ACHN (cell line): ENCODE measurements at regions not wholly inside any gene's neighbourhood (a gene's known extent, or its start where the extent isn't known, plus 50 kb on each side); places are given as distances from the start of the nearest gene placed in this dataset.
"Not testable (repeated sequence)": the region's sequence is repeated elsewhere in the genome, so short reads cannot be mapped to it uniquely, and the experiment has no call there.

ENCODE experiments used
- DNase-seq: peaks from one replicate; pipeline ENCODE4 v3.0.0-alpha.2; 2015
- in situ Hi-C: cut with HindIII; loops from 2 replicates; pipeline ENCODE4 v1.10.0; 2017; ENCODE audit warnings: low sequenced_read_pairs, low pct_ligation_motif_present, low pct_unique_long_range_greater_than_20kb

DNA sequence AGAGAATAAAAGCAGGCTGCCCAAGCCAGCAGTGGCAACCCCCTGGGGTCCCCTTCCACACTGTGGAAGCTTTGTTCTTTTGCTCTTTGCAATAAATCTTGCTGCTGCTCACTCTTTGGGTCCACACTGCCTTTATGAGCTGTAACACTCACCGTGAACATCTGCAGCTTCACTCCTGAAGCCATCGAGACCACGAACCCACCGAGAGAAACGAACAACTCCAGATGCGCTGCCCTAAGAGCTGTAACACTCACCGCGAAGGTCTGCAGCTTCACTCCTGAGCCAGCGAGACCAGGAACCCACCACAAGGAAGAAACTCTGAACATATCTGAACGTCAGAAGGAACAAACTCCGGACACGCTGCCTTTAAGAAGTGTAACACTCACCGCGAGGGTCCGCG lies 1252.9 kb downstream of the STIM2 start:
- in situ Hi-C loops, DNase-seq: not testable (repeated sequence)

DNA sequence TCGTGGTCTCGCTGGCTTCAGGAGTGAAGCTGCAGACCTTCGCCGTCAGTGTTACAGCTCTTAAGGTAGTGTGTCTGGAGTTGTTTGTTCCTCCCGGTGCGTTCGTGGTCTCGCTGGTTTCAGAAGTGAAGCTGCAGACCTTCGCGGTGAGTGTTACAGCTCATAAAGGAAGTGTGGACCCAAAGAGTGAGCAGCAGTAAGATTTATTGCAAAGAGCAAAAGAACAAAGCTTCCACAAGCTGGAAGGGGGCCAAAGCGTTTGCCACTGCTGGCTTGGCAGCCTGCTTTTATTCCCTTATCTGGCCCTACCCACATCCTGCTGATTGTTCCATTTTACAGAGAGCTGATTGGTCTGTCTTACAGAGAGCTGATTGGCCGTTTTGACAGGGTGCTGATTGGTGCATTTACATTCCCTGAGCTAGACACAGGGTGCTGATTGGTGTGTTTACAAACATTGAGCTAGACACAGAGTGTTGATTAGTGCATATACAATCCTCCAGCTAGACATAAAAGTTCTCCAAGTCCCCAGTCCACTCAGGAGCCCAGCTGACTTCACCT lies 1256.0 kb downstream of the STIM2 start:
- in situ Hi-C loops, DNase-seq: not testable (repeated sequence)

GRCh38 chr4:28117084-28117682 lies 1256.5 kb downstream of the STIM2 start:
- DNase-seq: no peak
- in situ Hi-C loops: no loop called here

- in situ Hi-C loops: no loop called here
- DNase-seq: peak; percentile 10
These were observed 1285.5 kb downstream of the STIM2 start for GRCh38 chr4:28146191-28146590.

- in situ Hi-C loops: no loop called here
- no peak for DNase-seq
These were observed 1287.6 kb downstream of the STIM2 start for GRCh38 chr4:28148221-28148620.

DNA sequence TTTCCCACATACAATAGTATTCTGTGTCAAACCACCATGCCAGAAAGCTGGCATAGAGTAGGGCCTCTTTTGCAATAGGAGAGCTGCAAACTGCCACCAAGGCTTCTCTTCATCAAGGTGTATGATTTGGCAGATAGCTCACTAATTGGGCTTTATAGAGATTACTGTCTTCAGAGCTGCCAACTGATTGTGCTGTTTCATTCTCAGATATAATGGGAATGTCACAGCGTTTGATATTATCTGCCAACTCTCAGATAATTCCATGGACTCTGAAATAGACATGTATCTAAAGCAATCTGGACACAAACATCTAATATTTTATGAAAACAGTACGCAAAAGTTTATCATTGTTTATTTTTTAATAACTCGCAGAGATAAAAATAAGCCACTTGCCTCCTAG lies 1289.1 kb downstream of the STIM2 start:
- in situ Hi-C loops: no loop called here
- no peak for DNase-seq

DNA sequence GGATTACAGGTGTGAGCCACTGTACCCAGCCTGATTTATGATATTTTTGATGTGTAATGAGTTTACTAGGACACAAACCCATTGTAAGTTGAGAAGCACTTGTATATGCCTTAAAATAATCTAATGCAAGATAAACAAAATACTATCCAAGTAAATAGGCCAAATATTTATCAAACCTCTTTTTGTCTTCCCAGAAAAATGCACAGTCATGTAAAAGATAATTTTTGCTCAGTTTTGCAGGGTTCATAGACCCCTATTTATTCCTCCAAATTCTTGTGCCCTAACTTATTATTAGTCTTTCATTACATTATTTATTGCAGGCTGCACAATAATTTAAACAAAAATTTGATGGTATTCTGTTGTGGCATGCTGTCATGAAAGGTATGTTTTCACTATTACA lies 1290.7 kb downstream of the STIM2 start:
- in situ Hi-C loops: no loop called here
- no peak for DNase-seq

DNA sequence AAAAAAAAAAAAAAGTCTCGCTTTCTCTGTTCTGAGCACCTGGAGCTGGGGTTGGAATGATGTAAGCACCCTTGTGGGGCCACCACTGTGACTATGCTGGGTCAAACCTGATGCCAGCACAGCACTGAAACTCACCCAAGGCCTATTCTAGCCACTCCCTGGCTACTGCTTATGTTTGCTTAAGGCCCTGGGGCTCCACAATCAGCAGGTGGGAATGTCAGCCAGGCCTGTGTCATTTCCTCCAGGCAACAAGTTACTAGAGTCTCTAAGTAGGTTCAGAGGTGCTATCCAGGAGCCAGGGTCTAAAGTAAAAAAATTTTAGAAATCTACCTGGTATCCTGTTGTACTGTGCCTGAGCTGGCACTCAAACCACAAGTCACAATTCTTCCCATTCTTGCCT lies 1306.8 kb downstream of the STIM2 start:
- DNase-seq: no peak
- in situ Hi-C loops: no loop called here

DNA sequence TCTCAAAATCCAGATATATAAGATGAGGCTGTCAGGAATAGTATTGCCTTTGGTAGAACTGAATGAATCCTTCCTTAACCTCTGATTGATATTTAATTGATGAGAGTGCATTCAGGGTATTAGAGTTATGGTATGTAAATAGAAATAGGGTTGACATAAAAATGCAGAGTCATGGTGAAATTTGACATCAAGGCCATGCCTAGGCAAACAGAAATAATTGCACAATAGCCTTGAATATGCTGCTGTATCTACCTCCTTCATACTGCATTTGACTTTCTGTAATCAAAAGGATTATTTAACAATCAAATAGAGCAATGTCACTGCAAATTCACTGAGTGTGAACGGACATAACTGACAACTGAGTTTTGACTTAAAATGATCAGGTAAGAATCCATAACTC lies 1316.3 kb downstream of the STIM2 start:
- in situ Hi-C loops: no loop called here

GRCh38 chr4:28177641-28178040 lies 1317.0 kb downstream of the STIM2 start:
- in situ Hi-C loops: no loop called here
- DNase-seq: no peak

More for the DNA sequence above, 1316.3 kb downstream of the STIM2 start:
- DNase-seq: no peak

GRCh38 chr4:28179126-28179525 lies 1318.5 kb downstream of the STIM2 start:
- in situ Hi-C loops: no loop called here
- no peak for DNase-seq

DNA sequence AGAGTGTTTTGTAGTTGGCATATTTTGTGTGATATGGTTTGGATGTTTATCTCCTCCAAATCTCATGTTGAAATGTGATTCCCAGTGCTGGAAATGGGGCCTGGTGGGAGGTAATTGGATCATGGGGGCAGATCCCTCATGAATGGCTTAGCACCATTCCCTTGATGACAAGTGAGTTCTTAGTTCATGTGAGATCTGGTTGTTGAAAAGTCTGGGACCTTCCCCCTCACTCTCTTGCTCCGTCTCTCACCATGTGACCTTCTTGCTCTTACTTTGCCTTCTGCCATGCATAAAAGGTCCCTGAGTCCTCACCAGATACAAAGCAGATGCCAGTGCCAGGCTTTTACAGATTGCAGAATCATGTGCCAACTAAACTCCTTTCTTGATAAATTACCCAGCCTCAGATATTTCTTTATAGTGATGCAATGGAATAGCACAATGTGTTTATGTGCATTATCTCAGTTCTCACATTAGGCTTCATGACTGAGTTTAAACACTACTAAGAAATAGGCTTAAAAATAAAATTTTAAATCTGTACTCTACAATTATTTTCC lies 1348.8 kb downstream of the STIM2 start:
- no peak for DNase-seq
- in situ Hi-C loops: no loop called here

DNA sequence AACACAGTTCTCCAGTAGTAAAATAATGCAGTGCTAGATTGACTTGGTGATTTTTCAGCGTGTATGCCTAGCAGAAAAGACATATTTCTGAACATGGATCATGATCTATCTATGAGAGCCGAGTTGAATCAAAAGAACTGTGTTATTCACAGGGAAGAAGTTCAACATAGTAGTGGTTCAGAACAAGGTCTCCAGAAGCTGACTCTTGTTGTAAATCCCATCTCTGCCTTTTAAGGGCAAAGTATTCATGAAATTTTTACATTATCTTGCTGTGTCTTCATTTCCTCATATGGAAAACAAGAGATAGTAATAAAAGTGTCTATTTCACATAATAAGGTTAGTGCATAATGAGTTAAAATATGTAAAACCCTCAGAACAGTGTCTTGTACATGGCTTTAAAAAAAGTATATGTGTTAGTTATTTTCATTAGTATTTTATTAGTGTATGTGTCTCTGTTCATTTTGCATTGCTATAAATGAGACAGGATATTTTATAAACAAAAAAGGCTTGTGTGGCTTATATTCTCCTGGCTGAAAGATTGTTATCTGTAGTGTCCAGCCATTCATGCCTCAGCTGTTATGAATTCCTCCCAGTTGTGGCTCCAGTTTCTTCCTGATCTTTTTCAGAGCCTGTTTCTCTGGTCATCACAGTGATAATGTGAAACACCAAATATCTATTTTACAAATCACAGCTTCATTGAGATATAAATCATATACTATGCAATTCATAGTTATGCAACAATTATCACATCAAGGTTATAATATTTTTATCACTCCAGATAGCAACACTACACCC lies 1351.2 kb downstream of the STIM2 start:
- DNase-seq: no peak
- in situ Hi-C loops: no loop called here

- DNase-seq: no peak
- in situ Hi-C loops: no loop called here
These were observed 1360.9 kb downstream of the STIM2 start for GRCh38 chr4:28221536-28221935.

GRCh38 chr4:28225050-28225449 lies 1364.4 kb downstream of the STIM2 start:
- DNase-seq: peak; percentile 2
- in situ Hi-C loops: no loop called here

DNA sequence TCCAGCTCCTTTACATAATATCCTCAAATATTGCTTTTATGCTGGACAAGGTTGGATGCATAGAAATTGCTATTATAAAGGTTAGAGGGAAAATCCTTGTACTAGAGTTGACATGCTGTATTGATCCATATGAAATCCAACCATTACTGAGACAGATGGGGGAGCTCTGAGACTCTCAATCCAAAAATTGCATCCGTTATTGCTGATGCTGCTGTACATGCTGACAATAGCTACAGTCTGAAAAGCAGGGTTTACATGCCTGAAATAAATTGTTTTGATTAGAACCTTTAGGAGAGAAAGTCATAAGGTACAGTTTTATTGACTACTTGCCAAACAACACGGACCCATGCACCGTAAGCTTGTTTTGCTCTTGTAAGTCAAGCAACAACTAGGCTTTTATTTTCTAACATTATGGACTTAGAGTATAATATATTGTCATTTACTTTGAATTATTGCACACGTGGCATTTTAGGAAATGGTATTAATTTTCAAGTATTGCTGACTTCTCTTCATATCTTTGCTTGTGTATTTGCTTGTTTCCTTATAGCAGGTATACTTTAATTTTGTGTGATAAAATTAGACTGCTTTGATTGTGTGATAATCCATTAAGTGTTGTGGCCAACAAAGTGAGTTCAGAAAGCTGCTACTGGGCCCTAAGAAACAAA lies 1365.2 kb downstream of the STIM2 start:
- no peak for DNase-seq
- in situ Hi-C loops: no loop called here

DNA sequence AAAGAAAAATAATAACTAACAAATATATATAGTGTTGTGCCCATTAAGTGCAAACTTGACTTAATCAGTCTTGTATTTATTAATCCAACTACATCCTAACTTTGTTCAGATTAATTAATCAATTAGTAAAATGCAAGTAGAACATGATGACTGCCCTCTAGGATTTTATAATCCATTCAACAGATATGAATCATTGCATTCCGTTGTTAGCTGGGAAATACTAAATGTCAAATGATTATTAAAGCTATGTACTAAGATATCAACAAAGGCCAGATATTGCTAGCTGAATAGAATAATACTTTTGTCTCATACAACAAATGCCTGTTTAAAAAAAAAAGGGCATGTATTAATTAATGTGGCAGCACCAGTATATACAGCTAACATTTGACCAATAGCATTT lies 1366.3 kb downstream of the STIM2 start:
- DNase-seq: no peak
- in situ Hi-C loops: no loop called here

DNA sequence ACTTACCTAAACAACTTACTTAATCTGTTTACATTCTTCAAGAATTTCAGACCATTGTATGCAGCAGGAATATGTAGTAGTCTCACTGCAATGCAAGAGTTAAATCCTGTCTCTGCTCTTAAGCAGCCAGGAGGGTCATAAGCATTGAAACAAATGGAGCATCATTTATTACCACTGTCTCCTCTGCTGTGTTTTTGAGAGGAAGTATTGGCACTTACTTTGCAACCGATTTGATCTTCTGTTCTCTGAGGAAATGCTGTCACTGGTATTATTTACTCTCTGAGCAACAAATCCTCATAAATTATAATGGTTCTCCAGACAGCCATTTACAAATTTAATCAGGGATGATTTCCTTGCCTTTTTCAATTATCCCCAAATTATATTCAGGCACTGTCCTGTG lies 1367.1 kb downstream of the STIM2 start:
- no peak for DNase-seq
- in situ Hi-C loops: no loop called here
